Retinal pigment epithelial cell (primary cell): ENCODE measurements at regions not wholly inside any gene's neighbourhood (a gene's known extent, or its start where the extent isn't known, plus 50 kb on each side); places are given as distances from the start of the nearest gene placed in this dataset.
A peak's percentile ranks its signal among the peaks of the same experiment; 100 is the strongest.
"Not testable (repeated sequence)": the region's sequence is repeated elsewhere in the genome, so short reads cannot be mapped to it uniquely, and the experiment has no call there.

Experiments
- DNase-seq: peaks from one replicate; pipeline ENCODE4 v3.0.0-alpha.2; 2010; ENCODE audit warnings: low read depth
- H3K4me3 ChIP-seq: 2 replicates; pipeline ENCODE4 v1.5.1; 2011; ENCODE audit warnings: mild to moderate bottlenecking, low read length, control low read depth, moderate library complexity
- CTCF ChIP-seq: conservative IDR thresholded peaks from 2 replicates; pipeline ENCODE4 v1.5.1; 2011; ENCODE audit warnings: low read depth, low read length, control low read depth, inconsistent platforms

- H3K4me3 ChIP-seq = peak overlapping the region; percentile 46
- DNase-seq = not testable (repeated sequence)
These were observed 122.0 kb upstream of the NIPA1 start for GRCh38 chr15:22664294-22665058.

GRCh38 chr15:22665059-22665702 lies 121.3 kb upstream of the NIPA1 start:
- H3K4me3 ChIP-seq = peak overlapping the region; percentile 46
- DNase-seq = not testable (repeated sequence)

- peak overlapping the region; percentile 46 for H3K4me3 ChIP-seq
- DNase-seq = not testable (repeated sequence)
These were observed 120.7 kb upstream of the NIPA1 start for GRCh38 chr15:22665711-22666110.

- not testable (repeated sequence) for DNase-seq, H3K4me3 ChIP-seq
These were observed 101.7 kb upstream of the NIPA1 start for GRCh38 chr15:22684786-22685185.

GRCh38 chr15:22699881-22700280 lies 86.6 kb upstream of the NIPA1 start:
- not testable (repeated sequence) for H3K4me3 ChIP-seq, DNase-seq

- H3K4me3 ChIP-seq, DNase-seq: not testable (repeated sequence)
These were observed 75.6 kb upstream of the NIPA1 start for GRCh38 chr15:22710831-22711341.

- not testable (repeated sequence) for H3K4me3 ChIP-seq, DNase-seq
These were observed 72.5 kb upstream of the NIPA1 start for GRCh38 chr15:22713933-22714332.

GRCh38 chr15:22714358-22715132 lies 71.9 kb upstream of the NIPA1 start:
- H3K4me3 ChIP-seq = peak overlapping the region; percentile 17
- not testable (repeated sequence) for DNase-seq

GRCh38 chr15:22715133-22715845 lies 71.2 kb upstream of the NIPA1 start:
- DNase-seq, H3K4me3 ChIP-seq: not testable (repeated sequence)

GRCh38 chr15:22719980-22720379 lies 66.5 kb upstream of the NIPA1 start:
- DNase-seq, H3K4me3 ChIP-seq: not testable (repeated sequence)

GRCh38 chr15:22726104-22726503 lies 60.3 kb upstream of the NIPA1 start:
- DNase-seq, H3K4me3 ChIP-seq: not testable (repeated sequence)

- not testable (repeated sequence) for H3K4me3 ChIP-seq, DNase-seq
These were observed 51.4 kb upstream of the NIPA1 start for GRCh38 chr15:22735067-22735466.

- DNase-seq = no peak
- no peak for TF ChIP-seq CTCF
- no peak overlapping the region for H3K4me3 ChIP-seq
These were observed 50.7 kb upstream of the NIPA1 start for GRCh38 chr15:22735781-22736180.

- not testable (repeated sequence) for DNase-seq, H3K4me3 ChIP-seq
These were observed 50.2 kb upstream of the NIPA1 start for GRCh38 chr15:22736200-22736599.
